Naive B cell (primary cell): ENCODE measurements at regions not wholly inside any gene's neighbourhood (a gene's known extent, or its start where the extent isn't known, plus 50 kb on each side); places are given as distances from the start of the nearest gene placed in this dataset.
"Not testable (repeated sequence)": the region's sequence is repeated elsewhere in the genome, so short reads cannot be mapped to it uniquely, and the experiment has no call there.

ENCODE experiments used
- ATAC-seq, 2 donors: fragments of 150-1000 bp; cut with Tn5 transposase; 2 replicates each; pipeline ENCODE4 v1.10.0; 2021; ENCODE audit warnings: low read depth in 2 of 2, mild to moderate bottlenecking in 2 of 2, moderate library complexity in 2 of 2
- DNase-seq: peaks from one replicate; pipeline ENCODE4 v3.0.0; 2022
- H3K27ac Mint-ChIP-seq, 6 donors: one replicate each; pipeline ENCODE4 v1.8.0; 2020 to 2022; ENCODE audit warnings: mild to moderate bottlenecking in 6 of 6, mixed read lengths in 6 of 6, moderate library complexity in 5 of 6, inconsistent platforms in 2 of 6
- H3K27me3 Mint-ChIP-seq, 3 donors: one replicate each; pipeline ENCODE4 v1.8.0; 2021 to 2022; ENCODE audit warnings: mixed read lengths in 3 of 3, mild to moderate bottlenecking in 1 of 3
- H3K36me3 Mint-ChIP-seq, 2 donors: one replicate each; pipeline ENCODE4 v1.8.0; 2020 to 2022; ENCODE audit warnings: mixed read lengths in 2 of 2, inconsistent platforms in 1 of 2, mild to moderate bottlenecking in 1 of 2
- H3K4me1 Mint-ChIP-seq, 3 donors: one replicate each; pipeline ENCODE4 v1.8.0; 2020 to 2022; ENCODE audit warnings: mixed read lengths in 3 of 3, inconsistent platforms in 1 of 3, mild to moderate bottlenecking in 1 of 3, moderate library complexity in 1 of 3
- H3K4me3 Mint-ChIP-seq, 8 donors: one replicate each; pipeline ENCODE4 v1.8.0; 2020 to 2022; ENCODE audit warnings: mild to moderate bottlenecking in 8 of 8, mixed read lengths in 8 of 8, moderate library complexity in 8 of 8, inconsistent platforms in 2 of 8
- H3K9me3 Mint-ChIP-seq, 7 donors: one replicate each; pipeline ENCODE4 v1.8.0; 2020 to 2022; ENCODE audit warnings: mixed read lengths in 7 of 7, mild to moderate bottlenecking in 5 of 7, inconsistent platforms in 2 of 7, moderate library complexity in 1 of 7

- no peak for ATAC-seq
- Mint-ChIP-seq H3K4me1 (no peaks in the 10 kb centered on the region), H3K27ac (no peak overlapping the region), H3K4me3 (no peak overlapping the region), H3K9me3 (peaks cover 0 to 2% (median 0%) of the 10 kb centered on the region in 7 donors), H3K36me3 (no peaks in the 10 kb centered on the region), H3K27me3 (no peaks in the 10 kb centered on the region)
- no peak for DNase-seq
These were observed 256.9 kb downstream of the INHBA start for GRCh38 chr7:41445946-41446345.

DNA sequence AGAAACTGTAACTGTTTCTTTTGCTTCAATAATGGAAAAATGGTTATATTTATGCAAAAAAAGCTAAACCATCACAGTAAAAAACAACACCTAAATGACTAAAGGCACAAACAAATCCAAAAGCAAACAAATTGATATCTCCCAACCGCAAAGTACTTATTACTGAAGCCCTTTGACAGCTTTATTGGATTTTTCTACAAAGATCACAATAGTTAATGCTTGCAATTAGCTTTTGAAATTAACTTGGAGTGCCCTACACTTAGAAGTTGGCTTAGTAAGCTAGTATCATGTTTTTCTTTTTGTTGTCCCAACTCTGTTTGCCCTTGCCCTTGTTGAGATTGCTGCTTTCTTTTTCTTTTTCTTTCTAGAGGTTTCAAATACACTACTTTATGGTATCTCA lies 257.5 kb downstream of the INHBA start:
- Mint-ChIP-seq H3K36me3 (no peaks in the 10 kb centered on the region), H3K4me1 (no peaks in the 10 kb centered on the region), H3K27ac (no peak overlapping the region), H3K9me3 (peaks cover 0 to 2% (median 0%) of the 10 kb centered on the region in 7 donors), H3K27me3 (no peaks in the 10 kb centered on the region), H3K4me3 (no peak overlapping the region)
- DNase-seq (no peak), ATAC-seq (no peak)

DNA sequence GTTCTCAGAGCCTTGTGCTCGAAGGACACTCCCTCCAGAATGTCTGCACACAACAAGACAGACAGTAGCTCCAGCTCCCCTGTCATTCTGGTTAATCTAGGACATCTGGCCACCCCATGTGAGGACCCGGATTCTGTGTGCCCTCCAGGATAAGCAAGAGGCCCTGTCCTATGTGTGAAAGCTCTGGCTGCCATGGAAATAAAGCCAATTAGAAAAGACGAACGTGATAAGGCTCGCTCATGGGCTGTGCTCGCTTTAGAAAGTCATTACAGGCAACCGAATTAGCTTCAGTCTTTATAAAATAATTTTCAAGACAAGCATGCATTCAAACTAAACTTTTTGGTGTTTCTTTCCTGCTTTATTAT lies 263.4 kb downstream of the INHBA start:
- DNase-seq (no peak), ATAC-seq (no peak)
- no peaks in the 10 kb centered on the region for H3K27me3 Mint-ChIP-seq
- H3K36me3 Mint-ChIP-seq = no peaks in the 10 kb centered on the region
- no peak overlapping the region for H3K27ac Mint-ChIP-seq
- no peaks in the 10 kb centered on the region for H3K4me1 Mint-ChIP-seq
- no peak overlapping the region for H3K4me3 Mint-ChIP-seq
- H3K9me3 Mint-ChIP-seq = peaks cover 2 to 15% (median 5%) of the 10 kb centered on the region in 7 donors

GRCh38 chr7:41438705-41439514 lies 264.0 kb downstream of the INHBA start:
- no peak overlapping the region for H3K27ac Mint-ChIP-seq
- no peaks in the 10 kb centered on the region for H3K4me1 Mint-ChIP-seq
- H3K9me3 Mint-ChIP-seq = peaks cover 2 to 18% (median 5%) of the 10 kb centered on the region in 7 donors
- H3K36me3 Mint-ChIP-seq = no peaks in the 10 kb centered on the region
- no peak overlapping the region for H3K4me3 Mint-ChIP-seq
- no peak for DNase-seq
- ATAC-seq = no peak
- H3K27me3 Mint-ChIP-seq = no peaks in the 10 kb centered on the region

DNA sequence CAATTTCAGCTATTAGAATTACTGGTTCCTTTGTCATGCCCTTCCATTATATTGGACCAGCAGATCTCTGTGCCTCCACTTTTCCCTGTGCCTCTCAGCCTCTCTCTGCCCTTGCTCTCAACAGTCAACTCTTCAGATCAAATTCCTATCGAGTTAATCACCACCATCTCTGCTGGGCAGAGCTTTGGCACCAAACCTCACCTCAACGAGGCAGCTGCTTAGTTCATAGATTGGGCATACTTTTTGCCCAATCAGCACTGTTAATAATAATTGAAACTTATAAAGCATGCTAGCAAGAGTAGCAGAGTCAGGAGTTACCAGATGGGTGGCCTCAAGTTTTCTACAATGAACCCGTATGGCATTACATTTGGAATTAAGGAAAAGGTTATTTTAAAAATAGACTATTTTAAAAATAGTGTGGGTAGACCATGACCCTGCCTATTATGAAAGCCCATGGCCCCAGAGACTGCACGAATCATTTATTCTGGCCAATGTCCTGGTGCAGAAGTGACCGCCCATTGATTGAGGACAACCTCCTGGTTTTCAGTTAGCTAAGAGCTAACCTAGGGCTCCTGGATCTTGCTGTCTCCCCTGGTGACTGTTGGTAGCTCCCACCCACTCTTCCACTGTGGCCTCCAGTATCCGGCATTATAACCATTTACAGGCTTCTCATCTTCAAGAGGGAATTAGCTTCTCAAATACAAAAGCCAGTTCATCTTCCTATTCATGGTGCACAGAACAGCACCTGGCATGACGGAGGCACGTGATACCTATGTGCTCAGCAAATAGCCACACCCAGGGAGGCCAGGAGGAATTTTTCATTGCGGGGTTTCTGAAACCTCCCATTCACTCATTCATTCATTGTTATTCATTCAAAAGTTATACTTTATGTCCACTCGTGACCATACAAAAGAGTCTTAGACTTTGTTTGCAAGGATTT lies 265.4 kb downstream of the INHBA start:
- no peaks in the 10 kb centered on the region for H3K36me3 Mint-ChIP-seq
- H3K4me1 Mint-ChIP-seq = no peaks in the 10 kb centered on the region
- peaks cover 1 to 18% (median 5%) of the 10 kb centered on the region in 7 donors for H3K9me3 Mint-ChIP-seq
- DNase-seq (no peak), ATAC-seq (no peak)
- H3K4me3 Mint-ChIP-seq = no peak overlapping the region
- H3K27ac Mint-ChIP-seq = no peak overlapping the region
- no peaks in the 10 kb centered on the region for H3K27me3 Mint-ChIP-seq

- no peaks in the 10 kb centered on the region for H3K4me1 Mint-ChIP-seq
- no peaks in the 10 kb centered on the region for H3K36me3 Mint-ChIP-seq
- ATAC-seq (no peak), DNase-seq (no peak)
- no peak overlapping the region for H3K4me3 Mint-ChIP-seq
- H3K27ac Mint-ChIP-seq = no peak overlapping the region
- no peaks in the 10 kb centered on the region for H3K27me3 Mint-ChIP-seq
- peaks cover 0 to 18% (median 7%) of the 10 kb centered on the region in 7 donors for H3K9me3 Mint-ChIP-seq
These were observed 266.8 kb downstream of the INHBA start for GRCh38 chr7:41436139-41436538.

DNA sequence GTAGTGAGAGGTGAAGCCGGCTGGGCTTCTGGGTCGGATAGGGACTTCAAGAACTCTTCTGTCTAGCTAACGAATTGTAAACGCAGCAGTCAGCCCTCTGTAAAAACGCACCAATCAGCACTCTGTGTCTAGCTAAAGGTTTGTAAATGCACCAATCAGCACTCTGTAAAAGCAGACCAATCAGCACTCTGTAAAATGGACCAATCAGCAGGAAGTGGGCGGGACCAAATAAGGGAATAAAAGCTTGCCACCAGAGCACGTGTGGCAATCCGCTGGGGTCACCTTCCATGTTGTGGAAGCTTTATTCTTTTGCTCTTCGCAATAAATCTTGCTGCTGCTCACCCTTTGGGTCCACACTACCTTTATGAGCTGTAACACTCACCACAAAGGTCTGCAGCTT lies 267.9 kb downstream of the INHBA start:
- not testable (repeated sequence) for H3K27ac Mint-ChIP-seq, H3K4me3 Mint-ChIP-seq, DNase-seq, H3K36me3 Mint-ChIP-seq, H3K4me1 Mint-ChIP-seq, ATAC-seq, H3K27me3 Mint-ChIP-seq
- peaks cover 0 to 18% (median 5%) of the 10 kb centered on the region in 7 donors for H3K9me3 Mint-ChIP-seq

GRCh38 chr7:41431671-41432070 lies 271.2 kb downstream of the INHBA start:
- no peak for ATAC-seq
- Mint-ChIP-seq H3K9me3 (peaks cover 0 to 18% (median 7%) of the 10 kb centered on the region in 7 donors), H3K27ac (no peak overlapping the region), H3K36me3 (no peaks in the 10 kb centered on the region), H3K4me3 (no peak overlapping the region), H3K4me1 (no peaks in the 10 kb centered on the region), H3K27me3 (peaks cover 0 to 10% (median 0%) of the 10 kb centered on the region in 3 donors)
- DNase-seq = no peak

DNA sequence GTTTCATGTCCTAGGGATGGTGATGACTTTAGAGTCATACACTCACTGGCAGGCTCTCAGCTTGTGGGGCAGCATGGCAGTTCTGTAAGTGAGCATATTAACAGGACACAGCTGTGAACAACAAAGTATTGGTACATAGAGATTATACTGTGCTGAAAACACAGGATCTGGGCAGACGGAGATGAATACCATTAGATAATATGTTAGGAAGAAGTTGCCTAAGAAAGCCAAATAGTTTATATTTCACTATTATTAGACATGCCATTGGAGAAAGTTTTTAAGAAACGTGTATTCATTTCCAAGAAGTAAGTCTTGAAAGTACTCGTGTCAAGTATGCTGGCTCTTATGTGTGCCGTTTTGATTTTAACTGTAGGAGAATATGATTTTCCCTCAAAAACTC lies 274.5 kb downstream of the INHBA start:
- Mint-ChIP-seq H3K4me1 (no peaks in the 10 kb centered on the region), H3K27me3 (peaks cover 0 to 10% (median 0%) of the 10 kb centered on the region in 3 donors), H3K27ac (no peak overlapping the region), H3K36me3 (no peaks in the 10 kb centered on the region), H3K9me3 (peaks cover 0 to 6% (median 2%) of the 10 kb centered on the region in 7 donors), H3K4me3 (no peak overlapping the region)
- ATAC-seq = no peak
- DNase-seq = no peak

- Mint-ChIP-seq H3K36me3 (no peaks in the 10 kb centered on the region), H3K27me3 (peaks cover 0 to 10% (median 0%) of the 10 kb centered on the region in 3 donors), H3K4me3 (no peak overlapping the region), H3K9me3 (peaks cover 0 to 6% (median 2%) of the 10 kb centered on the region in 7 donors), H3K27ac (no peak overlapping the region), H3K4me1 (no peaks in the 10 kb centered on the region)
- DNase-seq (no peak), ATAC-seq (no peak)
These were observed 277.0 kb downstream of the INHBA start for GRCh38 chr7:41425926-41426325.

DNA sequence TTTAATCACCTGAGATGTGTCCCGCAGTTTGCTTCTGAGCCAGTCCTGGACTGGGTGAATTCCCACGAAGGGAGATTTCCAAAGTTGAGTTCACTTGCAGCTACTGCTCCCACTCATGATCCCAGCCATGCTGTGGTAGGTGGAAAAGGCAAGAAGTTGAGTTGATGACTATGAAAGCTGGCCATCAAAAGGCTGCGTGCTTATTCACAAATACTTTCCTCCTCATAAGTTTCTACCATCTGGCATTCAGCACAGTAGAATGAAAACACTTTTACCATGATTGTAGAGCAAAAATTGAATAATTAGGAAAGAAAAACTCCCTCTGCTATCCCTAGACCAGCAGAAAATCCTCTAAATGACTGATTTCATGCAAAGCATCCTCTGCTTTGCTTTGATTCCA lies 281.8 kb downstream of the INHBA start:
- H3K27me3 Mint-ChIP-seq = no peaks in the 10 kb centered on the region
- H3K36me3 Mint-ChIP-seq = no peaks in the 10 kb centered on the region
- H3K27ac Mint-ChIP-seq = no peak overlapping the region
- DNase-seq (no peak), ATAC-seq (no peak)
- H3K4me1 Mint-ChIP-seq = no peaks in the 10 kb centered on the region
- no peak overlapping the region for H3K4me3 Mint-ChIP-seq
- H3K9me3 Mint-ChIP-seq = peaks cover 0 to 3% (median 0%) of the 10 kb centered on the region in 7 donors

GRCh38 chr7:41420421-41420820 lies 282.5 kb downstream of the INHBA start:
- no peaks in the 10 kb centered on the region for H3K4me1 Mint-ChIP-seq
- no peaks in the 10 kb centered on the region for H3K36me3 Mint-ChIP-seq
- no peak overlapping the region for H3K4me3 Mint-ChIP-seq
- DNase-seq (no peak), ATAC-seq (no peak)
- H3K9me3 Mint-ChIP-seq = peaks cover 0 to 3% (median 0%) of the 10 kb centered on the region in 7 donors
- no peak overlapping the region for H3K27ac Mint-ChIP-seq
- H3K27me3 Mint-ChIP-seq = no peaks in the 10 kb centered on the region

DNA sequence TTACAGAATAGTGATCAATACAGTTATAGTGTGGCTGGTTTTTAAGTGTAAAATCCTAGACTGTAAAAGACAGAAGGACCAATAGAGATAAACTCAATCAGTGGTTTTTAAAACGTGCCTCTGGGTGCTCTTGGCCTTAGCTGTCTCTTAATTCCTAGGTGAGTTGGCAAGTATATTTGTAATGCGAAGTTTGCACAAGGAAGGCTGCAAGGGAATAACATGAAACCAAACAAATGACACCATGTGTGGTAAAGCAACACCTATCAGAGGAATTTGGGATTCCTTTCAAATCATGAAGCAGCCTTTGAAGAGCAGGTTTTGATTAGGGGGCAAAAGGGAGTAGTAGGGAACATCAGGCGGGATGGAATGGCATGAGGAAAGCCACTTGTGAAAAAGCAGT lies 284.6 kb downstream of the INHBA start:
- no peaks in the 10 kb centered on the region for H3K4me1 Mint-ChIP-seq
- no peak overlapping the region for H3K4me3 Mint-ChIP-seq
- H3K27me3 Mint-ChIP-seq = no peaks in the 10 kb centered on the region
- ATAC-seq (no peak), DNase-seq (no peak)
- H3K9me3 Mint-ChIP-seq = peaks cover 0 to 10% (median 2%) of the 10 kb centered on the region in 7 donors
- no peak overlapping the region for H3K27ac Mint-ChIP-seq
- H3K36me3 Mint-ChIP-seq = no peaks in the 10 kb centered on the region

GRCh38 chr7:41416208-41416595 lies 286.7 kb downstream of the INHBA start:
- H3K4me3 Mint-ChIP-seq = no peak overlapping the region
- ATAC-seq (no peak), DNase-seq (no peak)
- H3K9me3 Mint-ChIP-seq = peaks cover 0 to 12% (median 3%) of the 10 kb centered on the region in 7 donors
- no peaks in the 10 kb centered on the region for H3K27me3 Mint-ChIP-seq
- H3K4me1 Mint-ChIP-seq = no peaks in the 10 kb centered on the region
- no peaks in the 10 kb centered on the region for H3K36me3 Mint-ChIP-seq
- H3K27ac Mint-ChIP-seq = no peak overlapping the region
